ENCODE measurements at regions not wholly inside any gene's neighbourhood (a gene's known extent, or its start where the extent isn't known, plus 50 kb on each side); places are given as distances from the start of the nearest gene placed in this dataset.

- H3K9me3 ChIP-seq, result no peaks in the 10 kb centered on the region
- no peaks in the 10 kb centered on the region for H3K27me3 ChIP-seq
- no peak overlapping the region for H3K27ac ChIP-seq
- no peaks in the 10 kb centered on the region for H3K36me3 ChIP-seq
- no peak for DNase-seq (ENCODE audit: low spot score in 2 of 2)
- no peak overlapping the region for H3K4me3 ChIP-seq
- intact Hi-C loops (cut with DNase I), result no loop called here
- no peaks in the 10 kb centered on the region for H3K4me1 ChIP-seq
- TF ChIP-seq CTCF (IDR thresholded peaks at IDR 0.05), result no peak
Measured at GRCh38 chr18:51656249-51656648, 458.8 kb upstream of the MEX3C start.

DNA sequence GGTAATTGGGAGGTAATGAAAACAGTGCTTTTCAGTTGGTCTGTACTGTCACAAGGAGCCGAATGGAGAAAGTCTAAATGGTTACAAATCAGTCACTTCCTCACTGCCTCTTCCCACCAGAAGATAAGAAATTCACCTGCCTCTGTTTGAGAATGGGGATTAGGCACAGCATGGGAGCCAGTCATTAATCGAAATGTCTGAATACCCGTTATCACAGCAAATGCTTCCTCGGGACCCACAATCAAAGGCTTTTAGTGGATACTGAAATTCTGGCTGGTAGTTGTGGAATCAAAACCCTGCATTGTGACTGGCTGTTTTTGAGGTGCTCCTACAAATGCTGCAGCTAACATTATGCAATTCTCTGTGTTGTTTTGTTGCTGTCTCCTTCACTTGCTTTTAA lies 461.0 kb upstream of the MEX3C start:
- Histone ChIP-seq H3K4me1 (no peaks in the 10 kb centered on the region), H3K36me3 (no peaks in the 10 kb centered on the region), H3K4me3 (no peak overlapping the region), H3K9me3 (no peaks in the 10 kb centered on the region), H3K27me3 (no peaks in the 10 kb centered on the region), H3K27ac (no peak overlapping the region)
- intact Hi-C loops (cut with DNase I), result no loop called here
- DNase-seq (ENCODE audit: low spot score in 2 of 2), result no peak
- no peak for TF ChIP-seq CTCF (IDR thresholded peaks at IDR 0.05)

GRCh38 chr18:51659781-51660180 lies 462.3 kb upstream of the MEX3C start:
- H3K27ac ChIP-seq, result no peak overlapping the region
- H3K9me3 ChIP-seq, result no peaks in the 10 kb centered on the region
- H3K4me1 ChIP-seq, result no peaks in the 10 kb centered on the region
- no peaks in the 10 kb centered on the region for H3K27me3 ChIP-seq
- intact Hi-C loops (cut with DNase I), result no loop called here
- no peak for DNase-seq (ENCODE audit: low spot score in 2 of 2)
- H3K4me3 ChIP-seq, result no peak overlapping the region
- no peak for TF ChIP-seq CTCF (IDR thresholded peaks at IDR 0.05)
- H3K36me3 ChIP-seq, result no peaks in the 10 kb centered on the region

DNA sequence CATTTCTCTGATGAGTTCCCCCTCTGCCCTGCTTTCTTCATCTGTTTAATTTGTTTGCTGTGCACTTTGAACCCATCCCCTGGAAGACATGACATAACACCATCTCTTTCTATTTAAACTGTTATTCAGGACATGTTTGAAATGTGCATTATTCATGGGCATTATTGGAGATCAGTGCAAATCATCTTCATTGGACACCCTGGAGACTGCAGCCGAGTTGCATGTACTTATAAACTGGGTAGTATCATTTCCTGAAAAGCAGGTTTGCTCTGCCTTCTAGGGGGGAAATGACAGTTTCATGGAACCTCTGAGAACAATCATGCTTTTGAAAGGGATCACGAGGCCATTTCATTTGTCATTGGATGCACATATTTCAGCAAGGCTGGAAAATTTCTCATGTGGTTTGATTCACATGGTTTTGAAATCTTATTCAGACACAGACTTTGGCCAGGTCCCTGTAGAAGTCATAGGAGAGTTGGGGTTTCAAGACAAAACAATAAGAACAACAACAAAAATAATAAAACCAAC lies 462.8 kb upstream of the MEX3C start:
- intact Hi-C loops (cut with DNase I), result no loop called here
- no peak overlapping the region for H3K4me3 ChIP-seq
- no peaks in the 10 kb centered on the region for H3K9me3 ChIP-seq
- H3K36me3 ChIP-seq, result no peaks in the 10 kb centered on the region
- TF ChIP-seq CTCF (IDR thresholded peaks at IDR 0.05), result no peak
- DNase-seq (ENCODE audit: low spot score in 2 of 2), result no peak
- no peaks in the 10 kb centered on the region for H3K4me1 ChIP-seq
- H3K27me3 ChIP-seq, result no peaks in the 10 kb centered on the region
- H3K27ac ChIP-seq, result no peak overlapping the region

- Histone ChIP-seq H3K9me3 (no peaks in the 10 kb centered on the region), H3K27ac (no peak overlapping the region), H3K36me3 (no peaks in the 10 kb centered on the region), H3K4me1 (no peaks in the 10 kb centered on the region), H3K27me3 (no peaks in the 10 kb centered on the region), H3K4me3 (no peak overlapping the region)
- no peak for DNase-seq (ENCODE audit: low spot score in 2 of 2)
- no peak for TF ChIP-seq CTCF (IDR thresholded peaks at IDR 0.05)
- intact Hi-C loops (cut with DNase I), result no loop called here
Measured at GRCh38 chr18:51664236-51664635, 466.8 kb upstream of the MEX3C start.

DNA sequence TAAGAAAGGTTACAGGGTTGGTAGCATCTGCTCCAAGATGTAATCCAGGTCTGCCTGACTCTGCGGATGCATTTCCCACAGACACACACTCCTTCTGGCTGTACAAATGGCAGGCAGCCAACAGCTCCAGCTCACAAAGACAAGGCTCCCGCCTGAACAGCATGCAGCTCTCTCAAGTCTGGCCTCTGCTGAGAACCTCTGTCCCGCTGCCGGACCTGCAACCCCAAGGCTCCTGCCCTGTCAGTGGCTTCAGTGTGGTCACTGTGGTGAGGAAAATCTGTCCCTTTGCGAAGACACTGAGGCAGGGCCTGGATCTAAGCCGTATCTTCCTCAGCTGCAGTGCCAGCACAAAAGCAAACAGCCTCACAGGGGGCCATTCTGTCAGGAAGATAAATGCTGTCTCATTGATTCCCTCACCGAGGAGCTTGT lies 469.3 kb upstream of the MEX3C start:
- Histone ChIP-seq H3K4me1 (no peaks in the 10 kb centered on the region), H3K27ac (no peak overlapping the region)
- DNase-seq (ENCODE audit: low spot score in 2 of 2), result no peak

More for the DNA sequence above, 469.3 kb upstream of the MEX3C start:
- no peak for TF ChIP-seq CTCF (IDR thresholded peaks at IDR 0.05)
- Histone ChIP-seq H3K9me3 (peaks cover 0 to under 1% of the 10 kb centered on the region in 2 donors), H3K36me3 (no peaks in the 10 kb centered on the region), H3K4me3 (no peak overlapping the region), H3K27me3 (no peaks in the 10 kb centered on the region)
- intact Hi-C loops (cut with DNase I), result no loop called here

All from ascending aorta (tissue), 2 donors.